Neural cell (in vitro differentiated cells): ENCODE measurements at regions not wholly inside any gene's neighbourhood (a gene's known extent, or its start where the extent isn't known, plus 50 kb on each side); places are given as distances from the start of the nearest gene placed in this dataset.

Source experiments
- H2AFZ ChIP-seq: fragments of 200-600, 300-800 bp; sonication (generic), shearing (Covaris generic); 2 replicates; pipeline ENCODE4 v1.6.0; 2014; ENCODE audit warnings: low read depth, mild to moderate bottlenecking, antibody characterized with exemption, low read length, moderate library complexity
- H3F3A ChIP-seq: fragments of 200-600 bp; shearing (Covaris generic); 2 replicates; pipeline ENCODE4 v1.6.1; 2016; ENCODE audit warnings: mild to moderate bottlenecking, moderate library complexity, mixed read lengths, antibody characterized with exemption, low read length; ENCODE audit not compliant: insufficient read depth, poor library complexity, severe bottlenecking
- H3K27ac ChIP-seq: fragments of 200-600, 300-800 bp; sonication (generic), shearing (Covaris generic); 2 replicates; pipeline ENCODE4 v1.5.1; 2014; ENCODE audit warnings: mild to moderate bottlenecking, low read length, moderate library complexity
- H3K27me3 ChIP-seq: fragments of 300-800, 200-600 bp; sonication (generic), shearing (Covaris generic); 2 replicates; pipeline ENCODE4 v1.6.0; 2014; ENCODE audit warnings: mild to moderate bottlenecking, low read depth, low read length, moderate library complexity; ENCODE audit not compliant: insufficient read depth
- H3K36me3 ChIP-seq: fragments of 300-800, 200-600 bp; sonication (generic), shearing (Covaris generic); 2 replicates; pipeline ENCODE4 v1.5.1; 2014; ENCODE audit warnings: mild to moderate bottlenecking, antibody characterized with exemption, low read length, moderate library complexity; ENCODE audit not compliant: insufficient read depth
- H3K4me2 ChIP-seq: fragments of 300-800, 200-600 bp; sonication (generic), shearing (Covaris generic); 2 replicates; pipeline ENCODE4 v1.6.0; 2014; ENCODE audit warnings: mild to moderate bottlenecking, low read length
- H3K4me3 ChIP-seq: fragments of 300-800, 200-600 bp; sonication (generic), shearing (Covaris generic); 2 replicates; pipeline ENCODE4 v1.5.1; 2014; ENCODE audit warnings: mild to moderate bottlenecking, low read length, moderate library complexity
- H3K79me2 ChIP-seq: fragments of 200-600 bp; shearing (Covaris generic); replicated peaks from 2 replicates; pipeline ENCODE4 v1.6.0; 2014; ENCODE audit warnings: mild to moderate bottlenecking, low read length, moderate library complexity; ENCODE audit not compliant: insufficient read depth
- H3K9ac ChIP-seq: fragments of 300-800, 200-600 bp; sonication (generic), shearing (Covaris generic); 2 replicates; pipeline ENCODE4 v1.6.1; 2016; ENCODE audit warnings: mild to moderate bottlenecking, low read length, mixed read lengths
- H3K9me2 ChIP-seq: fragments of 200-600 bp; shearing (Covaris generic); 2 replicates; pipeline ENCODE4 v1.6.1; 2016; ENCODE audit warnings: mild to moderate bottlenecking, low read length, mixed read lengths; ENCODE audit not compliant: insufficient read depth
- H3K9me3 ChIP-seq: fragments of 200-600, 300-800 bp; sonication (generic), shearing (Covaris generic); 2 replicates; pipeline ENCODE4 v1.6.1; 2016; ENCODE audit warnings: mild to moderate bottlenecking, mixed run types, low read length, moderate library complexity, mixed read lengths
- H4K20me1 ChIP-seq: fragments of 200-600 bp; shearing (Covaris generic); 2 replicates; pipeline ENCODE4 v1.6.1; 2016; ENCODE audit warnings: mild to moderate bottlenecking, mixed run types; ENCODE audit not compliant: insufficient read depth
- EP300 ChIP-seq: fragments of 450-650 bp; conservative IDR thresholded peaks from 2 replicates; pipeline ENCODE4 v1.6.1; 2014; ENCODE audit warnings: antibody characterized with exemption, mild to moderate bottlenecking, moderate library complexity; ENCODE audit not compliant: poor library complexity, severe bottlenecking
- EZH2 ChIP-seq: fragments of 200-600, 300-800 bp; shearing (Covaris generic), sonication (generic); IDR thresholded peaks from 2 replicates; pipeline ENCODE4 v1.6.1; 2014; ENCODE audit warnings: antibody characterized with exemption, low read length, borderline replicate concordance, mild to moderate bottlenecking; ENCODE audit not compliant: insufficient read depth, poor library complexity, severe bottlenecking
- MXI1 ChIP-seq: fragments of 450-650 bp; conservative IDR thresholded peaks from 2 replicates; pipeline ENCODE4 v1.6.1; 2014; ENCODE audit warnings: antibody characterized with exemption, mild to moderate bottlenecking; ENCODE audit not compliant: poor library complexity, severe bottlenecking
- POLR2AphosphoS5 ChIP-seq: IDR thresholded peaks from 2 replicates; pipeline ENCODE4 v1.6.1; 2012
- RAD21 ChIP-seq: fragments of 450-650 bp; conservative IDR thresholded peaks from 2 replicates; pipeline ENCODE4 v1.6.1; 2014; ENCODE audit warnings: antibody characterized with exemption, mild to moderate bottlenecking, moderate library complexity
- SMC3 ChIP-seq: fragments of 450-650 bp; conservative IDR thresholded peaks from 2 replicates; pipeline ENCODE4 v1.6.1; 2014; ENCODE audit warnings: antibody characterized with exemption, mild to moderate bottlenecking, moderate library complexity; ENCODE audit not compliant: poor library complexity
- TAF1 ChIP-seq: IDR thresholded peaks from 2 replicates; pipeline ENCODE4 v1.6.1; 2012; ENCODE audit warnings: low read depth
- TF ChIP-seq, protein P1 (sequence below): fragments of 450-650 bp; IDR thresholded peaks from 2 replicates; pipeline ENCODE4 v1.5.1; 2014; ENCODE audit warnings: antibody characterized with exemption, mild to moderate bottlenecking, moderate library complexity; ENCODE audit not compliant: poor library complexity, severe bottlenecking
- TF ChIP-seq, protein P2 (sequence below): IDR thresholded peaks from 2 replicates; pipeline ENCODE4 v1.6.1; 2012; ENCODE audit warnings: borderline replicate concordance

DNA sequence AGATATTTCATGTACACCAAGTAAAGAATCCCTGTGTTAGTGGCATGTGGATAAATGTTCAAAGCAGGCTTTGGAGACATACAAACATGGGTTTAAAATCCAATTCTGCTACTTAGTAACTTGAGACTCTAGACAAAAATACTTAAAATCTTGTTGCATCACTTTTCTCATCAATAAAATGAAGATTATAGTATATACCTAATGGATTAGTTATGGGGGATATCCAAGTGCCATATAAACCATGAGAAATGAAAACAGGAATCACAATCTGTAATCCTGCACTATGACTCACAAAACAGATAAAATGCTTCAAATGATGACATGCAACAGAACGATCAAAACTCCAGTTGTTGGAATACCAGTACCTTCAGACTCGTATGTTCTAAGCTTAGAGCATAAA is 496.0 kb upstream of the RGMA start:
- Histone ChIP-seq H3K27ac (no peak overlapping the region), H3K79me2 (no peaks in the 10 kb centered on the region), H3K36me3 (no peaks in the 10 kb centered on the region), H3K27me3 (no peaks in the 10 kb centered on the region), H4K20me1 (no peaks in the 10 kb centered on the region), H3K4me2 (no peak overlapping the region), H3K9me2 (no peaks in the 10 kb centered on the region), H3K9me3 (no peaks in the 10 kb centered on the region), H3F3A (no peaks in the 10 kb centered on the region), H2AFZ (no peak overlapping the region), H3K9ac (no peak overlapping the region), H3K4me3 (no peak overlapping the region)
- no peak for TF ChIP-seq RAD21
- TF ChIP-seq EP300: no peak
- TF ChIP-seq, protein P1, sequence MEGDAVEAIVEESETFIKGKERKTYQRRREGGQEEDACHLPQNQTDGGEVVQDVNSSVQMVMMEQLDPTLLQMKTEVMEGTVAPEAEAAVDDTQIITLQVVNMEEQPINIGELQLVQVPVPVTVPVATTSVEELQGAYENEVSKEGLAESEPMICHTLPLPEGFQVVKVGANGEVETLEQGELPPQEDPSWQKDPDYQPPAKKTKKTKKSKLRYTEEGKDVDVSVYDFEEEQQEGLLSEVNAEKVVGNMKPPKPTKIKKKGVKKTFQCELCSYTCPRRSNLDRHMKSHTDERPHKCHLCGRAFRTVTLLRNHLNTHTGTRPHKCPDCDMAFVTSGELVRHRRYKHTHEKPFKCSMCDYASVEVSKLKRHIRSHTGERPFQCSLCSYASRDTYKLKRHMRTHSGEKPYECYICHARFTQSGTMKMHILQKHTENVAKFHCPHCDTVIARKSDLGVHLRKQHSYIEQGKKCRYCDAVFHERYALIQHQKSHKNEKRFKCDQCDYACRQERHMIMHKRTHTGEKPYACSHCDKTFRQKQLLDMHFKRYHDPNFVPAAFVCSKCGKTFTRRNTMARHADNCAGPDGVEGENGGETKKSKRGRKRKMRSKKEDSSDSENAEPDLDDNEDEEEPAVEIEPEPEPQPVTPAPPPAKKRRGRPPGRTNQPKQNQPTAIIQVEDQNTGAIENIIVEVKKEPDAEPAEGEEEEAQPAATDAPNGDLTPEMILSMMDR: no peak
- no peak for TF ChIP-seq SMC3
- no peak for TF ChIP-seq EZH2
- no peak for TF ChIP-seq MXI1
- no peak for TF ChIP-seq POLR2AphosphoS5
- no peak for TF ChIP-seq TAF1
- TF ChIP-seq, protein P2, sequence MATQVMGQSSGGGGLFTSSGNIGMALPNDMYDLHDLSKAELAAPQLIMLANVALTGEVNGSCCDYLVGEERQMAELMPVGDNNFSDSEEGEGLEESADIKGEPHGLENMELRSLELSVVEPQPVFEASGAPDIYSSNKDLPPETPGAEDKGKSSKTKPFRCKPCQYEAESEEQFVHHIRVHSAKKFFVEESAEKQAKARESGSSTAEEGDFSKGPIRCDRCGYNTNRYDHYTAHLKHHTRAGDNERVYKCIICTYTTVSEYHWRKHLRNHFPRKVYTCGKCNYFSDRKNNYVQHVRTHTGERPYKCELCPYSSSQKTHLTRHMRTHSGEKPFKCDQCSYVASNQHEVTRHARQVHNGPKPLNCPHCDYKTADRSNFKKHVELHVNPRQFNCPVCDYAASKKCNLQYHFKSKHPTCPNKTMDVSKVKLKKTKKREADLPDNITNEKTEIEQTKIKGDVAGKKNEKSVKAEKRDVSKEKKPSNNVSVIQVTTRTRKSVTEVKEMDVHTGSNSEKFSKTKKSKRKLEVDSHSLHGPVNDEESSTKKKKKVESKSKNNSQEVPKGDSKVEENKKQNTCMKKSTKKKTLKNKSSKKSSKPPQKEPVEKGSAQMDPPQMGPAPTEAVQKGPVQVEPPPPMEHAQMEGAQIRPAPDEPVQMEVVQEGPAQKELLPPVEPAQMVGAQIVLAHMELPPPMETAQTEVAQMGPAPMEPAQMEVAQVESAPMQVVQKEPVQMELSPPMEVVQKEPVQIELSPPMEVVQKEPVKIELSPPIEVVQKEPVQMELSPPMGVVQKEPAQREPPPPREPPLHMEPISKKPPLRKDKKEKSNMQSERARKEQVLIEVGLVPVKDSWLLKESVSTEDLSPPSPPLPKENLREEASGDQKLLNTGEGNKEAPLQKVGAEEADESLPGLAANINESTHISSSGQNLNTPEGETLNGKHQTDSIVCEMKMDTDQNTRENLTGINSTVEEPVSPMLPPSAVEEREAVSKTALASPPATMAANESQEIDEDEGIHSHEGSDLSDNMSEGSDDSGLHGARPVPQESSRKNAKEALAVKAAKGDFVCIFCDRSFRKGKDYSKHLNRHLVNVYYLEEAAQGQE: no peak

DNA sequence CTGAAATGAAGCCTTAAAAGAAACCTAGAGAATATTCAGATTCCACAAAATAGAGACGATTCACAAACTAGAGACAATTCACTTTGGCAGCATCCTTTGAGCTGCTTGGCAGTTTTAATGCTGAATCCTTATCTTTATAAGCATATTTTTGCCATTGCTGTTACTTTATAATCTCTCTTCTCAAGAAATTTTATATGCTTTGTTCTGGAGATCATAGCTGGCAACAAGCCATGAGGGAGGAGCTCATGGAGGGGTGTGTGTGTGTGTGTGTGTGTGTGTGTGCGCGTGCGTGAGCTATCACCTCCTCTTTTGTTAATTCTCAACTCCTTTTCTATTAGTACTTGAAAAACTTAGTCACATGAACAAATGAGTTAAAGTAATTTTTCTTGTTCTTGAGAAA is 495.0 kb upstream of the RGMA start:
- H3K36me3 ChIP-seq: no peaks in the 10 kb centered on the region
- no peaks in the 10 kb centered on the region for H3K79me2 ChIP-seq
- no peak overlapping the region for H3K4me3 ChIP-seq
- no peaks in the 10 kb centered on the region for H4K20me1 ChIP-seq
- TF ChIP-seq MXI1: no peak
- no peak for TF ChIP-seq EP300
- TF ChIP-seq, protein P2: no peak
- TF ChIP-seq, protein P1: no peak
- no peak for TF ChIP-seq EZH2
- no peak for TF ChIP-seq POLR2AphosphoS5
- no peak for TF ChIP-seq SMC3
- TF ChIP-seq RAD21: no peak
- TF ChIP-seq TAF1: no peak
- no peak overlapping the region for H2AFZ ChIP-seq
- no peaks in the 10 kb centered on the region for H3K27me3 ChIP-seq
- no peak overlapping the region for H3K4me2 ChIP-seq
- no peaks in the 10 kb centered on the region for H3K9me2 ChIP-seq
- H3K9me3 ChIP-seq: no peaks in the 10 kb centered on the region
- H3K27ac ChIP-seq: no peak overlapping the region
- H3K9ac ChIP-seq: no peak overlapping the region
- H3F3A ChIP-seq: no peaks in the 10 kb centered on the region
